ENCODE measurements at regions not wholly inside any gene's neighbourhood (a gene's known extent, or its start where the extent isn't known, plus 50 kb on each side); places are given as distances from the start of the nearest gene placed in this dataset.

- no peak for DNase-seq (ENCODE audit: extremely low read depth, insufficient read length)
- Histone ChIP-seq H3K27me3 (replicated peaks; ENCODE audit: control insufficient read depth, insufficient read depth, low read length) (no peaks in the 10 kb centered on the region), H3K4me3 (replicated peaks; ENCODE audit: low read depth, low read length) (no peak overlapping the region), H3K36me3 (ENCODE audit: control insufficient read depth, insufficient read depth, low read length) (no peaks in the 10 kb centered on the region)
- TF ChIP-seq, protein P1, sequence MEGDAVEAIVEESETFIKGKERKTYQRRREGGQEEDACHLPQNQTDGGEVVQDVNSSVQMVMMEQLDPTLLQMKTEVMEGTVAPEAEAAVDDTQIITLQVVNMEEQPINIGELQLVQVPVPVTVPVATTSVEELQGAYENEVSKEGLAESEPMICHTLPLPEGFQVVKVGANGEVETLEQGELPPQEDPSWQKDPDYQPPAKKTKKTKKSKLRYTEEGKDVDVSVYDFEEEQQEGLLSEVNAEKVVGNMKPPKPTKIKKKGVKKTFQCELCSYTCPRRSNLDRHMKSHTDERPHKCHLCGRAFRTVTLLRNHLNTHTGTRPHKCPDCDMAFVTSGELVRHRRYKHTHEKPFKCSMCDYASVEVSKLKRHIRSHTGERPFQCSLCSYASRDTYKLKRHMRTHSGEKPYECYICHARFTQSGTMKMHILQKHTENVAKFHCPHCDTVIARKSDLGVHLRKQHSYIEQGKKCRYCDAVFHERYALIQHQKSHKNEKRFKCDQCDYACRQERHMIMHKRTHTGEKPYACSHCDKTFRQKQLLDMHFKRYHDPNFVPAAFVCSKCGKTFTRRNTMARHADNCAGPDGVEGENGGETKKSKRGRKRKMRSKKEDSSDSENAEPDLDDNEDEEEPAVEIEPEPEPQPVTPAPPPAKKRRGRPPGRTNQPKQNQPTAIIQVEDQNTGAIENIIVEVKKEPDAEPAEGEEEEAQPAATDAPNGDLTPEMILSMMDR (IDR thresholded peaks at IDR 0.05; ENCODE audit: insufficient read depth, low read length, poor library complexity, severe bottlenecking) = no peak
These were observed 1573.1 kb downstream of the EFNB2 start for GRCh38 chr13:104962411-104962810.

- Histone ChIP-seq H3K36me3 (ENCODE audit: control insufficient read depth, insufficient read depth, low read length) (no peaks in the 10 kb centered on the region), H3K27me3 (replicated peaks; ENCODE audit: control insufficient read depth, insufficient read depth, low read length) (no peaks in the 10 kb centered on the region), H3K4me3 (replicated peaks; ENCODE audit: low read depth, low read length) (no peak overlapping the region)
- DNase-seq (ENCODE audit: extremely low read depth, insufficient read length) = no peak
- TF ChIP-seq, protein P1 (IDR thresholded peaks at IDR 0.05; ENCODE audit: insufficient read depth, low read length, poor library complexity, severe bottlenecking) = no peak
These were observed 1574.2 kb downstream of the EFNB2 start for GRCh38 chr13:104961246-104961645.

DNA sequence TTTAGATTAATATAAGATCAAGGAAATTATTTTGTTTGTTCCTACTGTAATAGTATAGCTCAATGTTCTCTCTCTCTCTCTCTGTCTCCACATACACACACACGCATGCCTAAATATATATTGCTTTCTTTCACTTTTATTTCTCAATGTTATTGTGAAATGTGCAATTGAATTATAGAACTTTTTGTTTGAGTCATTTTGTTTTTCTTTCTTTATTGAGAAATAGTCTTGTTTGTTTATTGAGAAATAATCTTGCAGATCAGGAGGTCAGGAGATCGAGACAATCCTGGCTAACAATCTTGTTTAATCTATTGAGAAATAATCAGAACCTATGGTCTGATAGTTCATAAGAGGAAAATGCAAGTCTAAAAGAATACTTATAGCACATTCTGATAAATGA, 1581.3 kb downstream of the EFNB2 start:
- no peak for DNase-seq (ENCODE audit: extremely low read depth, insufficient read length)
- TF ChIP-seq, protein P1 (IDR thresholded peaks at IDR 0.05; ENCODE audit: insufficient read depth, low read length, poor library complexity, severe bottlenecking) = no peak
- no peak overlapping the region for H3K4me3 ChIP-seq (replicated peaks; ENCODE audit: low read depth, low read length)
- H3K27me3 ChIP-seq (replicated peaks; ENCODE audit: control insufficient read depth, insufficient read depth, low read length) = no peaks in the 10 kb centered on the region
- H3K36me3 ChIP-seq (ENCODE audit: control insufficient read depth, insufficient read depth, low read length) = no peaks in the 10 kb centered on the region

GRCh38 chr13:104953588-104953987, 1581.9 kb downstream of the EFNB2 start:
- Histone ChIP-seq H3K36me3 (ENCODE audit: control insufficient read depth, insufficient read depth, low read length) (no peaks in the 10 kb centered on the region), H3K27me3 (replicated peaks; ENCODE audit: control insufficient read depth, insufficient read depth, low read length) (no peaks in the 10 kb centered on the region), H3K4me3 (replicated peaks; ENCODE audit: low read depth, low read length) (no peak overlapping the region)
- TF ChIP-seq, protein P1 (IDR thresholded peaks at IDR 0.05; ENCODE audit: insufficient read depth, low read length, poor library complexity, severe bottlenecking) = no peak
- DNase-seq (ENCODE audit: extremely low read depth, insufficient read length) = no peak

GRCh38 chr13:104949840-104950740, 1585.4 kb downstream of the EFNB2 start:
- Histone ChIP-seq H3K27me3 (replicated peaks; ENCODE audit: control insufficient read depth, insufficient read depth, low read length) (no peaks in the 10 kb centered on the region), H3K4me3 (replicated peaks; ENCODE audit: low read depth, low read length) (no peak overlapping the region), H3K36me3 (ENCODE audit: control insufficient read depth, insufficient read depth, low read length) (no peaks in the 10 kb centered on the region)
- DNase-seq (ENCODE audit: extremely low read depth, insufficient read length) = no peak
- TF ChIP-seq, protein P1 (IDR thresholded peaks at IDR 0.05; ENCODE audit: insufficient read depth, low read length, poor library complexity, severe bottlenecking) = no peak
